ENCODE measurements at regions not wholly inside any gene's neighbourhood (a gene's known extent, or its start where the extent isn't known, plus 50 kb on each side); places are given as distances from the start of the nearest gene placed in this dataset.
A peak's percentile ranks its signal among the peaks of the same experiment; 100 is the strongest.
"Not testable (repeated sequence)": the region's sequence is repeated elsewhere in the genome, so short reads cannot be mapped to it uniquely, and the experiment has no call there.

DNA sequence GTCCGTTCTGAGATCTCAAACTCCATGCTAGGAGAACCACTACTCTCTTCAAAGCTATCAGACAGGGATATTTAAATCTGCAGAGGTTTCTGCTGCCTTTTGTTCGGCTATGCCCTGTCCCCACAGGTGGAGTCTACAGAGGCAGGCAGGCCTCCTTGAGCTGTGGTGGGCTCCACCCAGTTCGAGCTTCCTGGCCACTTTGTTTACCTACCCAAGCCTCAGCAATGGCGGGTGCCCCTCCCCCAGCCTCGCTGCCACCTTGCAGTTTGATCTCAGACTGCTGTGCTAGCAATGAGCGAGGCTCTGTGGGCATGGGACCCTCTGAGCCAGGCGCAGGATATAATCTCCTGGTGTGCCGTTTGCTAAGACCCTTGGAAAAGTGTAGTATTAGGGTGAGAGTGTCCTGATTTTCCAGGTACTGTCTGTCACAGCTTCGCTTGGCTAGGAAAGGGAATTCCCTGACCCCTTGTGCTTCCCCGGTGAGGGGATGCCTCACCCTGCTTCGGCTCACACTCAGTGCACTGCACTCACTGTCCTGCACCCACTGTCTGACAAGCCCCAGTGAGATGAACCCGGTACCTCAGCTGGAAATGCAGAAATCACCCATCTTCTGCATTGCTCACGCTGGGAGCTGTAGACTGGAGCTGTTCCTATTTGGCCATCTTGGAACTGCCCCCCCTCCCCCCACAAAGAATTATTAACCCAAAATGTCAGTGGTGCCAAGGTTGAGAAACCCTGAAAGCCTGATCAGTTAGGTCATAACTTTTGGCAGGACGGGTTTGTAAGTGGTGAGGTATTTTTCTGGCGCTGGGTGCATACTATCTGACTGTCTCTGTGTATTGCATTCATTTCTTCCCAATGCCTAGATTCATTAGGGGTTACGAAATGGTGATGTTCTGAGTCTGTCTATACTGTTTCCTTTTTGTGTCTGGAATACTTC lies 181.4 kb downstream of the TEX29 start:
- DNase-seq (ENCODE audit: low spot score) = not testable (repeated sequence)

DNA sequence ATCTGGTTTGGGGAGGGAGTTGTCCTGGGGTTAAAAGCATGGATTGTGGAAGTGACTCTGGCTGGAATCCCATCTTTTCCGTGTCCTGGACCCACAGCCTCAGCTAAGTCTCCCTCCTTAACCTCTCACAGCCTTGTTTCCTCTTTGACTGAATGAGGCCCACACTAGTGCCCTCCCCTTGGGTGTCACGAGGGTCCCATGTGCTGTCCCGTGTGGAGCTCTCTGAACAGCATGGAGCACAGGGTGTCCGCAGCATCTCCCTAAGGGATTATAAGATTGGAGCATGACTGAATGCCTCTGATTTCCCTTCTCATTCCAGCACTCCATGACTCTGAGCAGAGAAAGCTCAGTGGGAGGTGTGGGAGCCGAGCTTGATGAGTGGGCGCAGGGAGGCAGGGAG lies 182.5 kb downstream of the TEX29 start:
- DNase-seq (ENCODE audit: low spot score) = no peak

DNA sequence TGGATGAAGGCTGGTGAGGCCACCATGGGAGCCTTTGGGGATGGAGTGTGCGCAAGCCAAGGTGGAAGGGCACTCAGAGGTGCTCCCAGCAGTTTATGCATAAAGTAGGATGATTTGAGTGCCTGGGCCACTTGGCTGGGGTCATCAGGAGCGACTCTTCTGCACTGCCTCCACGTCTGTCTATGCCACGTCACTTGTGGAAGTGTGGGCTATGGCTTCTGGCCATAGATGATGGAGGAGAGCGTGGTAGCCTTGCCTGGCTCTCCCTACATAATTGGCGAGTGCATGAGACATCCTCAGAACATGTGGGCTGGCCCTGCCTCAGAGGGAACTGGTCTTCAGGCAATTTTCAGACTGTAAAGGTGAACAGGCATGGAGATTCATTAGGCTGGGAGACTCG lies 182.9 kb downstream of the TEX29 start:
- no peak for DNase-seq (ENCODE audit: low spot score)

DNA sequence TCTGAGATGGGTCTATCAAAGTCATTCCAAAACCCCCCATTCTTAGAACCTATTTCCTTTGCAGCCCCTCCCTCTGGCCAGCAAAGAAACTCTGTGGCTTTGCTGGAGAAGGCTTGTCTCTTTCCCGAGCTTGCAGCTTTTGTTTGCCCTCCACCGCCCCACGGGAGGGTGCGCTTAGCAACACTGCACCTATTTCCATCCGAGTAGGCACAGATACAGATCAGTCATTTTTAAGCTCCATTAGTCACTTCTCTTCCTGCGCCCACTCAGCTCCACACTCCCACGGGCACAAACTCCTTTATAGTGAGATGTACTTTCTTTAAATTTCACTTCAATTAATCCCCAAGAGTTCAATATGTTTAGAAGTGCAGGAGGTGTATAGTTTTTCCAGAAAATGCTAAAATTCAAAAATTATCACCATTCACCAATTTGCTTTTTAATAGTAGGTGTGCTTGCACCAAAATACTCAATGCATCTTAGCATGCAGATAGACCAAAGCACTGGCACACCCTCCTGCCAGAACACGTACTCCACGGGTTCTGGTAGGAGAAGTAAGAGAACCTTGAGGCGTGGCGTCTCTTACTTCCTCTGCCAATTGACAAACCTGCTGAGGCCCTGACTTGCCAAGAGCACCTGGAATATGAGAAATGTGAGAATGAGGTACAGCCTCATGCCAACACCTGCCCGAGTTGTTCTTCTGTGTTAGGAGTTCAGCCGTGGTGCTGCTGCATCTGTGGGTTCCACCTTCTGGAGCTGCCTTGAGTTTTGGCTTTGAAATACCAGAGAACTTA lies 183.7 kb downstream of the TEX29 start:
- DNase-seq (ENCODE audit: low spot score) = no peak

GRCh38 chr13:111505175-111505777 lies 184.8 kb downstream of the TEX29 start:
- DNase-seq (ENCODE audit: low spot score) = peak; percentile 57

DNA sequence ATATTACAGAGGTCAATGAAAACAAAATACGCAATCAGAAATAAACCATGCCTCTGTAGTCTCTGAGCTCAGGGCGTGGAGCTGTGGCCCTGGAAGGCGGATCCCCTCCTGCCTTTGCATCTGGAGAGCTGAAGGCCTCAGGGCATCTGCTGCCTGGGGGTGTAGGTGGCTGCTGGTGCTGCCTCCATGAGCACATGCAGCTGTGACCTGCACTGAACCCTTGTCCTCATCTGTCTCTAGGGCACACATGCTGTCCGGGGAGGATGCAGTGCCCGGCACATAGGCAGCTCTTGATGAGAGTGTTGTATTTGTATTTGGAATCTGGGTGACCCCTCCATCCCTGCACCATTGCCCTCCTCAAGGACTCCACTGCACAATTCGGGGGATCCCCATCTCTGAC lies 185.7 kb downstream of the TEX29 start:
- DNase-seq (ENCODE audit: low spot score) = no peak

DNA sequence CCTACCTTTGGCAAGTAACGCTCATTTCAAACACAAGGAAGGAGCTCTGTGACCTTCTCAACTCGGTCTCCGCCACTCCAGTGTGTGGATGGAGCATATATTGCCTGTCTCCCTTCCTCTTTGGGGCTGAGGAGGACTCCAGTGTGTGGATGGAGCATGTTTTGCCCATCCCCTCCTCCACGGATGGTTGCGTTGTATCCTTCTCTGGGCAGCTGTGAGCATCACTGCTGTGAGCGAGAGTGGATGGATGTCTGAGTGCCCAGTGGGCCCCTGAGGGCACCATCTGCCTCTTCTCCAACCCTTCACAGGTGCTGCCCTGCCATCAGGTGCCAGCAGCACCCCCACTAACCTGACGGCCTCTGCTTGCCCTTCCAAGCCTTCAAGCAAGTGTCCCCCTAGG lies 186.2 kb downstream of the TEX29 start:
- DNase-seq (ENCODE audit: low spot score) = no peak

DNA sequence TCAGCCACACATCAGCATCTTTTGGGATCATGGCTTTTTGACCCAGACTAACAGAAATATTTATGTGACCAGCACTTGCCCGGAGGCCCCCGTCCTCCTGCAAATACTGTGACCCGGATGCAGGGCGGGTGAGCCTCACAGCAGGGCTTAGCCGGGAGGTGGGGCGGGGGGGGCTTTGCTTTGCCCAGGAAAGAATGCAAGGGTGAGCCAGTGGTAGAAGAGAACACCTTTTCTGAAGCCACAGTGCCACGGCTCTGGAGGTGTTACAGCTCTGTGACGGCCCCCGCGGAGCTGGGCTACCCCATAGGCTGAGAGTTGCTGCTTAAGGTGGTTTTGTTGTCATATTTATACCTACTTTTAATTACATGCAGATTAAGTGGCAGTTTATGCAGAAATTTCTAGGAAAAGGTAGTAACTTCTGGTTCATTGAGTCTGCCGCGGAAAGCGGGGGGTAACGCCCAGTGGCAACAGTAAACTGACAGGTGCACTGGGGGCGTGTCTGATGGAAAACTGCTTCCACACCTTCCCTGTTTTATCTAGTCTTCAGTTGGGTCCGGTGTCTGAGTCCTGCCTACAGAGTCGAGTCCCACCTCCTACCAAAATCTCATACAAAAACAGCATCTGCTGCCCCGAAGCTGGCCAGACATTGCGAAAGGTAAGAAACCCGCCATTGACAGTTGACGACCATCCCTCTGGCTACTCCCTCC lies 187.9 kb downstream of the TEX29 start:
- no peak for DNase-seq (ENCODE audit: low spot score)

DNA sequence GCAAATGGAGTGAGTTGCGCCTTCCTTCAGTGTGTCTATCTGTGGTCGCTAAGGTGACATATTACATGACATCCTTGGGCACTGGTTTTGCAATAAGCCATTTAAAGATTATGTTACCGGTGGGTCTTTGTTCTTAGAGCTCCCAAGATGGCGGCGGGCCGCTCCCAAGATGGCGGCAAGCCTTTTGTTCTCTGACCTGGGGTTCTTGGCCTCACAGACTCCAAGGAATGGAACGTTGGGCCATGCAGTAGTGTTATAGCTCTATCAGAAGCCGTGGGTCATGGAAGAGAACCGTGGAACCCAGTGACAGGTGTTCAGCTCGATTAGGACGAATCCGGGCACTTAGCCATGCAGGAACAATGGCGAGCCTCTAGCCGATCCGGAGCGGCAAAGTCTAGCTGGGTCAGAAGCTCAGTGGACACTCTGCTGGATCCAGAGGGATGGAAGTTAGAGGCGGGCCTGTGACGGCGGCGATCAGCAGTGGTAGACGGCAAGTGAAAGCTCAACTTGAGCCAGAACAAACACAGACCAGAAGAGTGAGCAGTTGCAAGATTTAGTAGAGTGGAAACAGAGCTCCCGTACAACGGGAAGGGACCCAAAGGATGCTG lies 188.6 kb downstream of the TEX29 start:
- DNase-seq (ENCODE audit: low spot score) = no peak

GRCh38 chr13:111510502-111511218 lies 190.2 kb downstream of the TEX29 start:
- DNase-seq (ENCODE audit: low spot score) = no peak

DNA sequence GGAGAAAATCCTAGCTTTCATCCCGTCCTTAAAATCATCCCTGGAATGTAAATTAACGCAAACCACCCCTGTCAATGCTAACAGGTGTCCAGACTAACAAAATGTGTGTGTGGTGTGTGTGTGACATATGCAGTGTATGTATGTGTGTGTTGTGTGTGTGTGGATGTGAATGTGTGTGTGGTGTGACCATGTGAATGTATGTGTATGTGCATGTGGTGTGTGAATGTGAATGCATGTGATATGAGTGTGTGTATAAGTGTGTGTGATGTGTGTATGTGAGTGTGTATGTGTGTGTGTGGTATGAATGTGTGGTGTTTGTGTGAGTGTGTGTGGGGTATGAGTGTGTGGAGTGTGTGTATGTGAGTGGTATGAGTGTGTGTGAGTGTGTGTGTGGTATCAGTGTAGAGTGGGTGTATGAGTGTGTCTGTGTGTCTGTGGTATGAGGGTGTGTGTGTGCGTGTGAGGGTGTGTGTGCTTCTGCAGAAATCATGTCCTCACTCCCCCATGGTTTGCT lies 190.8 kb downstream of the TEX29 start:
- no peak for DNase-seq (ENCODE audit: low spot score)

GRCh38 chr13:111511805-111512504 lies 191.5 kb downstream of the TEX29 start:
- no peak for DNase-seq (ENCODE audit: low spot score)

DNA sequence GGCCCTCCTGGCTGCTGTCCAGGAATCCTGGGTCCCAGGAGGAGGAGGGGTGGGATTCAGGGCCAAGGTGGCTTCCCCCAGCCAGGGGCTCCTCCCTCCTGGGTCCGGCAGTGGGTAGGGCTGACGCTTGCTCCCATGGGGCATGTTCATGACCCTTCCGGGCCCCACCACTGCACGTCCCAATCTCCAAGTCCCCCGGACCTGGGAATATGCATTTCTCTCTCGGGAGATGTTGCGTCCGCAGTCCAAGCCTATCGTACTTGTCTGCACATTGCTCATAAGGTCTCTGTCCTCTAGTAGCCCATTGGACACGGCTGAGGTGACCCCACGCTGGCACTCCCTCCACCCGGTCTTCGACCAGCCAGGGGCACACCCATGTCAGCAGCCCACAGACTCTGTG lies 192.3 kb downstream of the TEX29 start:
- DNase-seq (ENCODE audit: low spot score) = no peak

DNA sequence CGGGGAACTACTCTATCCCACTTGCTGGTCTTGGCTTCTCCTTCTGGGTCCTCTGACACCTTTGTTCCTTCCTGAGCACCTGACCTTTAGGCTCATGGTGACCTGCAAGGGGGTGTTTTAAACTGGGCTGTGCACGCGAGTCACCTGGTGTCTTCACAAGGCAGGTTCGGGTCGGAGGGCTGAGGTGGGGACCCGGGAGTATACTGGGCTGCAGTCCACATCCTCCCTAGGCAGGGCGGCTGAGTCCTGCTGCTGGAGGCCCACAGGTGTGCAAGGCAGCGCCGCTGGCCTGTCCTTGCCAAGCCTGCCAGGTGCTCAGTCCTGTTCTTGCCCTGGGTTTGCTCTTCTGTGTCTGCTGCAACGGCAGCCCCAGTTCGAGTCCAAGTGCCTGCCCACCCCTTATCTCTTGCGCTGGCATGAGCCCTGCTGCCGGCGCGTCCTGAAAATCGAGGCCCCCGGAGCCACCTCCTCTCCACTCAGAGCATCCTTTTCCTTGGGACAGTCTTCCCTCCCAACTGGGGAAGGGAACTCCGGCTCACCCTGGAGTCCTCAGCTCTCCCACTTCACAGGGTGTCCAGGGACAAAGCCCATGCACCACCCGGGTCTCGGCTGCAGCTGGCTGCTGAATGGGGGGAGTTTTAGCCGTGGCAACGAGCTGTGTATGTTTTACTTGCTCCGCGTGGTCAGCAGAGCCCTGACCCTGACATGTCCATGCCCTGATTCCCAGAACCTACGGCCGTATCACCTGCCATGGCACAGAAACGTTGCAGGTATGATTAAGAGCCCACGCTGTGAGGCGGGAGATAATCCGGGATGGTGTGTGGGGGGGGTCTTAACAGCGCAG lies 193.5 kb downstream of the TEX29 start:
- no peak for DNase-seq (ENCODE audit: low spot score)

GRCh38 chr13:111514610-111515306 lies 194.3 kb downstream of the TEX29 start:
- no peak for DNase-seq (ENCODE audit: low spot score)

DNA sequence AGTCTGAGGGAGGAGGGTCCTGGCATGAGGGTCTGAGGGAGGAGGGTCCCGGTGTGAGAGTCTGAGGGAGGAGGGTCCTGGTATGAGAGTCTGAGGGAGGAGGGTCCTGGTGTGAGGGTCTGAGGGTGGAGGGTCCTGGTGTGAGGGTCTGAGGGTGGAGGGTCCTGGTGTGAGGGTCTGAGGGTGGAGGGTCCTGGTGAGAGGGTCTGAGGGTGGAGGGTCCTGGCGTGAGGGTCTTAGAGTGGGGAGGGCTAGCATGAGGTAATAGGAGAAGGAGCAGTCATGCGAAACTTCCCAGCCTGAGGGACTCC lies 194.8 kb downstream of the TEX29 start:
- no peak for DNase-seq (ENCODE audit: low spot score)

GRCh38 chr13:111515635-111516034 lies 195.2 kb downstream of the TEX29 start:
- DNase-seq (ENCODE audit: low spot score) = no peak

GRCh38 chr13:111516712-111517640 lies 196.5 kb downstream of the TEX29 start:
- no peak for DNase-seq (ENCODE audit: low spot score)
